CD14-positive monocyte (primary cell): ENCODE measurements at regions not wholly inside any gene's neighbourhood (a gene's known extent, or its start where the extent isn't known, plus 50 kb on each side); places are given as distances from the start of the nearest gene placed in this dataset.

Experiments used
- DNase-seq, 3 donors: peaks; one replicate each; pipeline ENCODE4 v3.0.0-alpha.2; 2011 to 2022
- H2AFZ ChIP-seq: 2 replicates; pipeline ENCODE4 v1.6.0; 2012; ENCODE audit warnings: mild to moderate bottlenecking, low read depth, low read length, inconsistent platforms; ENCODE audit not compliant: insufficient read depth, poor library complexity, severe bottlenecking
- H3K27ac ChIP-seq, 2 donors: 1 replicate in 1 of 2; 2 replicates in 1 of 2; pipeline ENCODE4 v1.5.1; 2012 to 2013; ENCODE audit warnings: low read length in 2 of 2, control low read depth in 1 of 2, inconsistent platforms in 1 of 2, low read depth in 1 of 2, mild to moderate bottlenecking in 1 of 2
- H3K27me3 ChIP-seq, 2 donors: one replicate each; pipeline versions ENCODE4 v1.6.0 to v1.6.1; 2011 to 2013; ENCODE audit warnings: low read length in 2 of 2; ENCODE audit not compliant: control insufficient read depth in 2 of 2, insufficient read depth in 2 of 2
- H3K36me3 ChIP-seq, 2 donors: replicated peaks in 1 of 2; 1 replicate in 1 of 2; 2 replicates in 1 of 2; pipeline versions ENCODE4 v1.5.1 to v1.6.1; 2012 to 2013; ENCODE audit warnings: low read length in 2 of 2, control low read depth in 1 of 2, inconsistent platforms in 1 of 2, mild to moderate bottlenecking in 1 of 2; ENCODE audit not compliant: insufficient read depth in 2 of 2, control insufficient read depth in 1 of 2
- H3K4me1 ChIP-seq, 2 donors: 1 replicate in 1 of 2; 2 replicates in 1 of 2; pipeline versions ENCODE4 v1.5.1 to v1.6.1; 2012 to 2013; ENCODE audit warnings: low read length in 2 of 2, control low read depth in 1 of 2, inconsistent platforms in 1 of 2, mild to moderate bottlenecking in 1 of 2, moderate library complexity in 1 of 2; ENCODE audit not compliant: insufficient read depth in 2 of 2, control insufficient read depth in 1 of 2
- H3K4me2 ChIP-seq: replicated peaks from 2 replicates; pipeline ENCODE3; 2012; ENCODE audit warnings: low read length, moderate library complexity, mild to moderate bottlenecking; ENCODE audit not compliant: poor library complexity, severe bottlenecking; ENCODE audit errors: extremely low read depth
- H3K4me3 ChIP-seq, 3 experiments: fragments of 200-600 bp in 1 of 3; sonication (generic) in 1 of 3; replicated peaks in 1 of 3; 1 replicate in 2 of 3; 2 replicates in 1 of 3; pipeline ENCODE4 v1.5.1; 2011 to 2013; ENCODE audit warnings: low read length in 3 of 3, mild to moderate bottlenecking in 3 of 3, control low read depth in 2 of 3, low read depth in 2 of 3, inconsistent platforms in 1 of 3, moderate library complexity in 1 of 3
- H3K79me2 ChIP-seq: 2 replicates; pipeline ENCODE4 v1.6.0; 2012; ENCODE audit warnings: mild to moderate bottlenecking, control low read depth, inconsistent platforms, low read length, moderate library complexity; ENCODE audit not compliant: insufficient read depth
- H3K9ac ChIP-seq: 2 replicates; pipeline ENCODE4 v1.6.0; 2017; ENCODE audit warnings: low read length, mild to moderate bottlenecking; ENCODE audit not compliant: insufficient read depth, poor library complexity, severe bottlenecking
- H3K9me3 ChIP-seq, 2 donors: replicated peaks in 1 of 2; 1 replicate in 1 of 2; 2 replicates in 1 of 2; pipeline versions ENCODE4 v1.5.1 to v1.6.1; 2012 to 2013; ENCODE audit warnings: low read length in 2 of 2, control low read depth in 1 of 2; ENCODE audit not compliant: control insufficient read depth in 1 of 2, insufficient read depth in 1 of 2
- H4K20me1 ChIP-seq: 2 replicates; pipeline ENCODE4 v1.6.0; 2012; ENCODE audit warnings: mild to moderate bottlenecking, low read length, control low read depth, moderate library complexity; ENCODE audit not compliant: insufficient read depth
- H3K27ac Mint-ChIP-seq, 7 donors: one replicate each; pipeline ENCODE4 v1.8.0; 2020; ENCODE audit warnings: mild to moderate bottlenecking in 7 of 7, mixed read lengths in 7 of 7, moderate library complexity in 6 of 7, inconsistent platforms in 2 of 7
- H3K27me3 Mint-ChIP-seq, 3 donors: one replicate each; pipeline ENCODE4 v1.8.0; 2021 to 2022; ENCODE audit warnings: low read depth in 3 of 3, mild to moderate bottlenecking in 3 of 3, mixed read lengths in 3 of 3, moderate library complexity in 3 of 3, inconsistent platforms in 1 of 3
- H3K36me3 Mint-ChIP-seq, 2 donors: one replicate each; pipeline ENCODE4 v1.8.0; 2020; ENCODE audit warnings: mixed read lengths in 2 of 2, inconsistent platforms in 1 of 2, mild to moderate bottlenecking in 1 of 2
- H3K4me1 Mint-ChIP-seq: one replicate; pipeline ENCODE4 v1.8.0; 2020; ENCODE audit warnings: mild to moderate bottlenecking, mixed read lengths
- H3K4me3 Mint-ChIP-seq, 2 donors: one replicate each; pipeline ENCODE4 v1.8.0; 2020; ENCODE audit warnings: mild to moderate bottlenecking in 2 of 2, mixed read lengths in 2 of 2, moderate library complexity in 1 of 2
- H3K9me3 Mint-ChIP-seq, 7 donors: one replicate each; pipeline ENCODE4 v1.8.0; 2020 to 2022; ENCODE audit warnings: mixed read lengths in 7 of 7, mild to moderate bottlenecking in 6 of 7, moderate library complexity in 6 of 7, inconsistent platforms in 2 of 7
- CTCF ChIP-seq: fragments of 200-600 bp; IDR thresholded peaks from one replicate; pipeline ENCODE4 v1.8.0; 2022; ENCODE audit warnings: antibody characterized with exemption, mild to moderate bottlenecking
- WGBS: methylation state at CpG from one replicate; pipeline ENCODE4 v1.1.5; 2013; ENCODE audit warnings: missing lambda C conversion rate; ENCODE audit not compliant: insufficient coverage; 5-methylcytosine and 5-hydroxymethylcytosine counted together
- intact Hi-C, 2 donors: fragments of 100-400 bp; cut with micrococcal nuclease; formaldehyde crosslinking; loops; one replicate each; pipeline versions ENCODE4 v1.15.0 to v1.15.1; 2023

- no CpG with 5 or more reads among the region's 2 CpGs for WGBS
- intact Hi-C loops: no loop called here
- no peaks in the 10 kb centered on the region for H3K4me1 ChIP-seq
- Mint-ChIP-seq H3K9me3 (peaks cover 0 to 4% (median 0%) of the 10 kb centered on the region in 7 donors), H3K27ac (no peak overlapping the region), H3K4me1 (no peaks in the 10 kb centered on the region), H3K4me3 (no peak overlapping the region), H3K36me3 (no peaks in the 10 kb centered on the region), H3K27me3 (peaks cover 0 to 2% (median 1%) of the 10 kb centered on the region in 3 donors)
- H2AFZ ChIP-seq: no peak overlapping the region
- H3K79me2 ChIP-seq: no peaks in the 10 kb centered on the region
- no peaks in the 10 kb centered on the region for H3K27me3 ChIP-seq
- no peaks in the 10 kb centered on the region for H4K20me1 ChIP-seq
- H3K9me3 ChIP-seq: no peaks in the 10 kb centered on the region
- no peak for DNase-seq
- H3K4me2 ChIP-seq: no peak overlapping the region
- no peak for TF ChIP-seq CTCF
- H3K27ac ChIP-seq: no peak overlapping the region
- H3K9ac ChIP-seq: no peak overlapping the region
- H3K4me3 ChIP-seq: no peak overlapping the region
- H3K36me3 ChIP-seq: no peaks in the 10 kb centered on the region
Measured at GRCh38 chr4:175559526-175559925, 252.5 kb downstream of the GPM6A start.

DNA sequence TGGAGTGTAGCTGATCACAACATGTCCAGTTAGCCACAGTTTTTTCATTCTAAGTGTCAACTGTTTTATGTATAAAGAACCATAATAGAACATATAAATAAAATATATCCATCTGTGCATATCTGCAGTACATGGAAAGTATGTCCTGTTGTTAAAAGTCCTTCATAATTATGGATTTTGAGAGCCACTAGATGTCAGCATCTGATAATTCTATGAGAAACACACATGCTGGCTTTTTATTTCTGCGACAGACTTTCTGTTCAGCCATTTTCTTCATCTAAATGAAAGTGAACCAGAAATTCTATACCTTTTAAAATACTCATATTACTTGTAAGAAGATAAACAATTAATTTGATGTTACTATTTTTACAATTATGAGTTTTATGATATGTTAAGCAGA lies 251.5 kb downstream of the GPM6A start:
- H3K9ac ChIP-seq: no peak overlapping the region
- no peak overlapping the region for H3K27ac ChIP-seq
- H3K4me2 ChIP-seq: no peak overlapping the region
- no peak for DNase-seq
- intact Hi-C loops: no loop called here
- H3K36me3 ChIP-seq: no peaks in the 10 kb centered on the region
- H3K4me1 ChIP-seq: no peaks in the 10 kb centered on the region
- no peaks in the 10 kb centered on the region for H3K9me3 ChIP-seq
- H4K20me1 ChIP-seq: no peaks in the 10 kb centered on the region
- H3K36me3 Mint-ChIP-seq: no peaks in the 10 kb centered on the region
- no peak overlapping the region for H3K27ac Mint-ChIP-seq
- no peaks in the 10 kb centered on the region for H3K79me2 ChIP-seq
- peaks cover 0 to 2% (median 1%) of the 10 kb centered on the region in 3 donors for H3K27me3 Mint-ChIP-seq
- H3K4me3 ChIP-seq: no peak overlapping the region
- no peak for TF ChIP-seq CTCF
- peaks cover 0 to 4% (median 0%) of the 10 kb centered on the region in 7 donors for H3K9me3 Mint-ChIP-seq
- H2AFZ ChIP-seq: no peak overlapping the region
- no peaks in the 10 kb centered on the region for H3K4me1 Mint-ChIP-seq
- H3K27me3 ChIP-seq: no peaks in the 10 kb centered on the region
- WGBS: no CpG with 5 or more reads among the region's 1 CpG
- no peak overlapping the region for H3K4me3 Mint-ChIP-seq
